Stomach (tissue), 8 donors: ENCODE measurements at regions not wholly inside any gene's neighbourhood (a gene's known extent, or its start where the extent isn't known, plus 50 kb on each side); places are given as distances from the start of the nearest gene placed in this dataset.
A peak's percentile ranks its signal among the peaks of the same experiment; 100 is the strongest.
"Not testable (repeated sequence)": the region's sequence is repeated elsewhere in the genome, so short reads cannot be mapped to it uniquely, and the experiment has no call there.

Experiments
- DNase-seq, 2 donors: peaks; one replicate each; pipeline versions ENCODE4 v3.0.0 to v3.0.0-alpha.2; 2013 to 2019
- H3K27ac ChIP-seq, 5 donors: fragments of 200-600 bp in 4 of 5; sonication (generic) in 4 of 5; one replicate each; pipeline ENCODE4 v1.5.1; 2013 to 2019; ENCODE audit warnings: mild to moderate bottlenecking in 1 of 5, moderate library complexity in 1 of 5
- H3K27me3 ChIP-seq, 3 donors: fragments of 200-600 bp; sonication (generic); one replicate each; pipeline ENCODE4 v1.5.1; 2017 to 2019; ENCODE audit warnings: mixed run types in 1 of 3
- H3K36me3 ChIP-seq, 4 donors: fragments of 200-600 bp; sonication (generic); 1 replicate in 3 of 4; 2 replicates in 1 of 4; pipeline ENCODE4 v1.5.1; 2016 to 2019
- H3K4me1 ChIP-seq, 4 donors: fragments of 200-600 bp; sonication (generic); one replicate each; pipeline ENCODE4 v1.5.1; 2016 to 2019
- H3K4me3 ChIP-seq, 4 donors: fragments of 200-600 bp; sonication (generic) in 3 of 4; one replicate each; pipeline ENCODE4 v1.5.1; 2016 to 2019; ENCODE audit warnings: mild to moderate bottlenecking in 1 of 4
- H3K9me3 ChIP-seq, 4 donors: fragments of 200-600 bp; sonication (generic); one replicate each; pipeline ENCODE4 v1.5.1; 2016 to 2019
- CTCF ChIP-seq, 7 experiments: fragments of 450-650 bp in 4 of 7; fragments of 200-600 bp in 3 of 7; sonication (generic) in 3 of 7; IDR thresholded peaks; one replicate each; pipeline ENCODE4 v1.5.1; 2016 to 2019; ENCODE audit warnings: antibody characterized with exemption in 7 of 7, control low read depth in 2 of 7, mild to moderate bottlenecking in 1 of 7
- EP300 ChIP-seq: sonication (generic); formaldehyde crosslinking; IDR thresholded peaks from one replicate; pipeline ENCODE4 v1.6.1; 2017; ENCODE audit warnings: antibody characterized with exemption
- POLR2A ChIP-seq, 4 donors: fragments of 450-650 bp; IDR thresholded peaks; one replicate each; pipeline ENCODE4 v1.6.1; 2016; ENCODE audit warnings: antibody characterized with exemption in 4 of 4, control low read depth in 2 of 4, mild to moderate bottlenecking in 1 of 4, moderate library complexity in 1 of 4
- POLR2AphosphoS5 ChIP-seq, 3 donors: sonication (generic); formaldehyde crosslinking; IDR thresholded peaks; one replicate each; pipeline ENCODE4 v1.6.1; 2016; ENCODE audit warnings: antibody characterized with exemption in 3 of 3
- WGBS, 5 donors: extraction: QIAGEN DNeasy Blood & Tissue Kit in 3 of 5; methylation state at CpG; one replicate each; pipeline versions ENCODE4 v1.1.5 to v1.1.7; 2013 to 2018; 5-methylcytosine and 5-hydroxymethylcytosine counted together
- intact Hi-C: fragments of 100-400 bp; cut with DNase I; formaldehyde crosslinking; loops from one replicate; pipeline ENCODE4 v1.15.1; 2023; ENCODE audit warnings: low total_unique reads
- donor health status: healthy with polysubstance abuse.
- donor health status: Bipolar disorder and iron deficiency.
- donor health status: healthy.

- Histone ChIP-seq H3K4me1 (no peaks in the 10 kb centered on the region), H3K27ac (no peak overlapping the region), H3K9me3 (no peaks in the 10 kb centered on the region), H3K36me3 (no peaks in the 10 kb centered on the region), H3K27me3 (no peaks in the 10 kb centered on the region), H3K4me3 (no peak overlapping the region)
- WGBS, 5 donors = 90 to 92% (median 91%) methylated on average over 11 of the region's 11 CpGs
- intact Hi-C loops = no loop called here
- no peak for DNase-seq
- TF ChIP-seq EP300 (no peak), POLR2A (IDR thresholded peaks at IDR 0.05) (no peak), POLR2AphosphoS5 (IDR thresholded peaks at IDR 0.05) (no peak), CTCF (IDR thresholded peaks at IDR 0.05) (no peak)
These were observed 327.1 kb upstream of the CDH19 start for GRCh38 chr18:66931010-66931409.

- TF ChIP-seq CTCF (IDR thresholded peaks at IDR 0.05) = no peak
- TF ChIP-seq EP300 = no peak
- no peak for TF ChIP-seq POLR2AphosphoS5 (IDR thresholded peaks at IDR 0.05)
- TF ChIP-seq POLR2A (IDR thresholded peaks at IDR 0.05) = no peak
- no peaks in the 10 kb centered on the region for H3K4me1 ChIP-seq
- H3K9me3 ChIP-seq = no peaks in the 10 kb centered on the region
- H3K36me3 ChIP-seq = no peaks in the 10 kb centered on the region
- no peaks in the 10 kb centered on the region for H3K27me3 ChIP-seq
- no peak overlapping the region for H3K4me3 ChIP-seq
- intact Hi-C loops = no loop called here
- no peak overlapping the region for H3K27ac ChIP-seq
- DNase-seq = no peak
These were observed 312.9 kb upstream of the CDH19 start for GRCh38 chr18:66916834-66917233.

GRCh38 chr18:66900837-66901236, 296.9 kb upstream of the CDH19 start:
- Histone ChIP-seq H3K27ac (no peak overlapping the region), H3K36me3 (no peaks in the 10 kb centered on the region), H3K9me3 (no peaks in the 10 kb centered on the region), H3K4me1 (no peaks in the 10 kb centered on the region), H3K4me3 (no peak overlapping the region), H3K27me3 (no peaks in the 10 kb centered on the region)
- intact Hi-C loops = no loop called here
- TF ChIP-seq POLR2AphosphoS5 (IDR thresholded peaks at IDR 0.05) (no peak), EP300 (no peak), POLR2A (IDR thresholded peaks at IDR 0.05) (no peak), CTCF (IDR thresholded peaks at IDR 0.05) (no peak)
- peak in 1 of 2 donors; percentile 5 for DNase-seq

GRCh38 chr18:66895631-66896030, 291.7 kb upstream of the CDH19 start:
- Histone ChIP-seq H3K4me1 (no peaks in the 10 kb centered on the region), H3K9me3 (no peaks in the 10 kb centered on the region), H3K4me3 (no peak overlapping the region), H3K27me3 (no peaks in the 10 kb centered on the region), H3K27ac (no peak overlapping the region), H3K36me3 (no peaks in the 10 kb centered on the region)
- intact Hi-C loops = no loop called here
- DNase-seq = no peak
- no peak for TF ChIP-seq CTCF (IDR thresholded peaks at IDR 0.05)
- TF ChIP-seq POLR2A (IDR thresholded peaks at IDR 0.05) = no peak
- TF ChIP-seq POLR2AphosphoS5 (IDR thresholded peaks at IDR 0.05) = no peak
- TF ChIP-seq EP300 = no peak

DNA sequence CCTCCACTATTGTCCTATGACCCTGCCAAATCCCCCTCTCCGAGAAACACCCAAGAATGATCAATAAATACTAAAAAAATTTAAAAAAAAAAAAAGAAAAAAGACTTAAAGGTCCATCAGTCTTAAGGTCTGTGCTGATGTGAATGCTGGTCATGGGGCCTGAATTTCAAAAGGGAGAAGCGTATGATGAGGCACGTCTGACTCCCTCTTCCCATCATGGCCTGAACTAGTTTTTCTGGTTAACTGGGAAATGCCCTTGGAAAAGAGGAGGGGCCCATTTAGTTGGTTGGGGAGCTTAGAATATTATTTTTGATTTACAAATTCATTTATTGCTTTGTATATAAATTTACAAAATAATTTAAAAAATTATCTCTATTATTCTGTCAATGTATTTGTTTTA, 291.0 kb upstream of the CDH19 start:
- WGBS, 5 donors = 43 to 59% (median 54%) methylated on average over 2 to 3 of the region's 3 CpGs
- no peak for DNase-seq

GRCh38 chr18:66892388-66892787, 288.5 kb upstream of the CDH19 start:
- H3K4me3 ChIP-seq, DNase-seq, H3K4me1 ChIP-seq, H3K36me3 ChIP-seq, H3K27ac ChIP-seq, intact Hi-C loops, H3K27me3 ChIP-seq, H3K9me3 ChIP-seq: not testable (repeated sequence)
- 93 to 97% (median 95%) methylated on average over 13 of the region's 13 CpGs for WGBS, 5 donors

More for the DNA sequence above, 291.0 kb upstream of the CDH19 start:
- no peaks in the 10 kb centered on the region for H3K9me3 ChIP-seq
- H3K4me3 ChIP-seq = no peak overlapping the region
- no peaks in the 10 kb centered on the region for H3K4me1 ChIP-seq
- intact Hi-C loops = no loop called here
- H3K27ac ChIP-seq = no peak overlapping the region
- no peaks in the 10 kb centered on the region for H3K27me3 ChIP-seq
- TF ChIP-seq POLR2A (IDR thresholded peaks at IDR 0.05) (no peak), POLR2AphosphoS5 (IDR thresholded peaks at IDR 0.05) (no peak), CTCF (IDR thresholded peaks at IDR 0.05) (no peak), EP300 (no peak)
- no peaks in the 10 kb centered on the region for H3K36me3 ChIP-seq
